ENCODE measurements at regions not wholly inside any gene's neighbourhood (a gene's known extent, or its start where the extent isn't known, plus 50 kb on each side); places are given as distances from the start of the nearest gene placed in this dataset.

GRCh38 chr11:36726420-36726819 is 128.4 kb upstream of the RAG2 start:
- DNase-seq (ENCODE audit: insufficient read length, low spot score, missing footprints), result no peak
- H3K4me3 ChIP-seq (ENCODE audit: insufficient read depth, low read length), result no peak overlapping the region
- no peaks in the 10 kb centered on the region for H3K27me3 ChIP-seq (ENCODE audit: insufficient read depth, low read length)
- no peak overlapping the region for H3K27ac ChIP-seq (ENCODE audit: low read depth, low read length)
- no peak overlapping the region for H2AFZ ChIP-seq (ENCODE audit: low read length)
- H3K36me3 ChIP-seq (ENCODE audit: insufficient read depth, low read length), result no peaks in the 10 kb centered on the region
- H4K20me1 ChIP-seq (ENCODE audit: insufficient read depth, low read length), result no peaks in the 10 kb centered on the region
- H3K9me3 ChIP-seq (ENCODE audit: low read depth, low read length), result no peaks in the 10 kb centered on the region
- H3K4me2 ChIP-seq (ENCODE audit: insufficient read depth, low read length), result no peak overlapping the region
- no peaks in the 10 kb centered on the region for H3K79me2 ChIP-seq (ENCODE audit: insufficient read depth, low read length)
- H3K4me1 ChIP-seq (ENCODE audit: insufficient read depth, low read length), result no peaks in the 10 kb centered on the region
- TF ChIP-seq, protein P1, sequence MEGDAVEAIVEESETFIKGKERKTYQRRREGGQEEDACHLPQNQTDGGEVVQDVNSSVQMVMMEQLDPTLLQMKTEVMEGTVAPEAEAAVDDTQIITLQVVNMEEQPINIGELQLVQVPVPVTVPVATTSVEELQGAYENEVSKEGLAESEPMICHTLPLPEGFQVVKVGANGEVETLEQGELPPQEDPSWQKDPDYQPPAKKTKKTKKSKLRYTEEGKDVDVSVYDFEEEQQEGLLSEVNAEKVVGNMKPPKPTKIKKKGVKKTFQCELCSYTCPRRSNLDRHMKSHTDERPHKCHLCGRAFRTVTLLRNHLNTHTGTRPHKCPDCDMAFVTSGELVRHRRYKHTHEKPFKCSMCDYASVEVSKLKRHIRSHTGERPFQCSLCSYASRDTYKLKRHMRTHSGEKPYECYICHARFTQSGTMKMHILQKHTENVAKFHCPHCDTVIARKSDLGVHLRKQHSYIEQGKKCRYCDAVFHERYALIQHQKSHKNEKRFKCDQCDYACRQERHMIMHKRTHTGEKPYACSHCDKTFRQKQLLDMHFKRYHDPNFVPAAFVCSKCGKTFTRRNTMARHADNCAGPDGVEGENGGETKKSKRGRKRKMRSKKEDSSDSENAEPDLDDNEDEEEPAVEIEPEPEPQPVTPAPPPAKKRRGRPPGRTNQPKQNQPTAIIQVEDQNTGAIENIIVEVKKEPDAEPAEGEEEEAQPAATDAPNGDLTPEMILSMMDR (IDR thresholded peaks at IDR 0.05; ENCODE audit: extremely low read depth, low read depth, low read length), result no peak

- DNase-seq (ENCODE audit: insufficient read length, low spot score, missing footprints), result no peak
- Histone ChIP-seq H3K9me3 (ENCODE audit: low read depth, low read length) (no peaks in the 10 kb centered on the region), H2AFZ (ENCODE audit: low read length) (no peak overlapping the region), H3K4me1 (ENCODE audit: insufficient read depth, low read length) (no peaks in the 10 kb centered on the region), H3K4me3 (ENCODE audit: insufficient read depth, low read length) (no peak overlapping the region), H3K4me2 (ENCODE audit: insufficient read depth, low read length) (no peak overlapping the region), H4K20me1 (ENCODE audit: insufficient read depth, low read length) (no peaks in the 10 kb centered on the region), H3K27ac (ENCODE audit: low read depth, low read length) (no peak overlapping the region), H3K79me2 (ENCODE audit: insufficient read depth, low read length) (no peaks in the 10 kb centered on the region), H3K27me3 (ENCODE audit: insufficient read depth, low read length) (no peaks in the 10 kb centered on the region), H3K36me3 (ENCODE audit: insufficient read depth, low read length) (no peaks in the 10 kb centered on the region)
- TF ChIP-seq, protein P1 (IDR thresholded peaks at IDR 0.05; ENCODE audit: extremely low read depth, low read depth, low read length), result no peak
Observed at GRCh38 chr11:36724742-36725385, 126.8 kb upstream of the RAG2 start.

DNA sequence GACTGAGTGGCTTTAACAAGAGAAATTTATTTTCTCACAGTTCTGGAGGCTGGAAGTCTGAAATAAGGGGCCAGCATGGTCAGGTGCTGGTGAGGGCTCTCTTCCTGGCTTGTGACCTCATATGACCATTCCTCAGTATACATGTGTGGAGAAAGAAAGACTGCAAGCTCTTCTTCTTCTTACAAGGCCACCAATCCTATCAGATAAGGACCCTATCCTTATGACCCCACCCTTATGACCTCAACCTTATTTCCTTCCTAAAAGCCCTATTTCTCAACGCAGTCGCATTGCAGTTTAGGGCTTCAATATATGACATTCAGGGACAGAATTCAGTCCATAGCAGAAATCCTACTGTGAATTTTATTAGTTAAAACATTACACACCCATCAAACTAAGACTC is 124.4 kb upstream of the RAG2 start:
- no peak overlapping the region for H3K27ac ChIP-seq (ENCODE audit: low read depth, low read length)
- TF ChIP-seq, protein P1 (IDR thresholded peaks at IDR 0.05; ENCODE audit: extremely low read depth, low read depth, low read length), result no peak
- no peaks in the 10 kb centered on the region for H3K4me1 ChIP-seq (ENCODE audit: insufficient read depth, low read length)
- H4K20me1 ChIP-seq (ENCODE audit: insufficient read depth, low read length), result no peaks in the 10 kb centered on the region
- no peak overlapping the region for H3K4me3 ChIP-seq (ENCODE audit: insufficient read depth, low read length)
- H3K4me2 ChIP-seq (ENCODE audit: insufficient read depth, low read length), result no peak overlapping the region
- no peaks in the 10 kb centered on the region for H3K9me3 ChIP-seq (ENCODE audit: low read depth, low read length)
- H3K79me2 ChIP-seq (ENCODE audit: insufficient read depth, low read length), result no peaks in the 10 kb centered on the region
- H3K36me3 ChIP-seq (ENCODE audit: insufficient read depth, low read length), result no peaks in the 10 kb centered on the region
- no peak for DNase-seq (ENCODE audit: insufficient read length, low spot score, missing footprints)
- H2AFZ ChIP-seq (ENCODE audit: low read length), result no peak overlapping the region
- no peaks in the 10 kb centered on the region for H3K27me3 ChIP-seq (ENCODE audit: insufficient read depth, low read length)

DNA sequence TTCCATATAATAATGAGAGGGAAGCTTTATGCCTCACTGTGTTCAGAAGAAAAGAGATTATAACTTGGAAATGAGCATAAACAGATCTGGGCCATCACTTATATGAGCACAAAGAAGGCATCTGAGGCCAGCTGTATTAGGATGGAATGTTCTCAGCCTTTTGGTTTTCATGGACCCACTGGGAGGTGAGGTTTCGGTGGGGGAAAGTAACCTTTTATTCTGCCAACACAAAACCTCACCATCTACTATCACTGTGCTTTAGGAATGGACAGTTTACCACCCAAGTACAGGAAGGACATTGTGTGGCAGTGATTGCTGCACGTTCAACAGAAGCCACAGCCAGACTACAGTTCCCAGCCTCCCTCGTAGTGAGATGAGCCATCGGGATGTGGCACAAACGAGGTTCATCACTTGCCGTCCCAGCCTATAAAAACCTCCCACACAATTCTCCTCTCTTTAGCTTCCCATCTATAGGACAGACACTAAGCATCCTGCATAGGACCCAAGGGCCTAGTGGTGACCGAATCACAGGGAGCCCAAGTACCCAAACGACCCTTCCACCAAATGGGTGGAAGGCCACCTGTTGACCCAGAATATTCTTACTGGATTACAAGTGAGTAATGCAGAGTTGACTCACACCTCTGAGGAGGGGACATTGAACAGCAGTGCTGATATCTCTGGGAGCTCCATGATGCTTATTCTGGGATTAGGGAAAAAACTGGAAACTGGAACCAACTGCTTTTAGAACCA is 121.5 kb upstream of the RAG2 start:
- Histone ChIP-seq H3K27ac (ENCODE audit: low read depth, low read length) (no peak overlapping the region), H3K36me3 (ENCODE audit: insufficient read depth, low read length) (no peaks in the 10 kb centered on the region), H3K4me2 (ENCODE audit: insufficient read depth, low read length) (no peak overlapping the region), H3K9me3 (ENCODE audit: low read depth, low read length) (no peaks in the 10 kb centered on the region), H2AFZ (ENCODE audit: low read length) (no peak overlapping the region), H3K27me3 (ENCODE audit: insufficient read depth, low read length) (no peaks in the 10 kb centered on the region), H3K4me1 (ENCODE audit: insufficient read depth, low read length) (no peaks in the 10 kb centered on the region), H4K20me1 (ENCODE audit: insufficient read depth, low read length) (no peaks in the 10 kb centered on the region), H3K79me2 (ENCODE audit: insufficient read depth, low read length) (no peaks in the 10 kb centered on the region), H3K4me3 (ENCODE audit: insufficient read depth, low read length) (no peak overlapping the region)
- no peak for DNase-seq (ENCODE audit: insufficient read length, low spot score, missing footprints)
- TF ChIP-seq, protein P1 (IDR thresholded peaks at IDR 0.05; ENCODE audit: extremely low read depth, low read depth, low read length), result no peak

Measured in osteoblast (primary cell).